Globus pallidus (tissue), 1 donor: ENCODE measurements at regions not wholly inside any gene's neighbourhood (a gene's known extent, or its start where the extent isn't known, plus 50 kb on each side); places are given as distances from the start of the nearest gene placed in this dataset.
"Not testable (repeated sequence)": the region's sequence is repeated elsewhere in the genome, so short reads cannot be mapped to it uniquely, and the experiment has no call there.

ENCODE experiments used
- DNase-seq: peaks from one replicate; pipeline ENCODE4 v3.0.0-alpha.2; 2015; ENCODE audit warnings: low spot score

- no peak for DNase-seq
Measured at GRCh38 chr5:101751105-101751504, 545.0 kb downstream of the SLCO4C1 start.

- DNase-seq: not testable (repeated sequence)
Measured at GRCh38 chr5:101743000-101743399, 553.1 kb downstream of the SLCO4C1 start.

DNA sequence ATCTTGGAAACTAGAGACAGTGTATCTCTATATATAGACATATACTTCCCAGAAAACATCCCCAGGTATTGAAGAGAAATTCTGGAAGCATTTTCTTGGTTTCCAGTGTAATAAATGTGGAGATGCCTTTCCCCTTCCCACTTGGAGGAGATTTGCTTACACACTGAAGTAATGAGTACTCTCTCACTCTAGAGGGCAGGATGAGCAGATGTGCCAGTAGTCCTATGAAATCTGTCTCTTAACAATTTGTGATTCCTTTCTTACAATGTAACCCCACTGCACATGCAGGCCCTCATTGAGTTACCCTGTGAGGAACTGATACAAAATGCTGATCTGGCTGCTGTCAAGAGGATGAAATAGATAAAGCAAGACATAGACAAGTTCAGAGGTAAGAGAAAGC lies 567.2 kb downstream of the SLCO4C1 start:
- no peak for DNase-seq

GRCh38 chr5:101721543-101721942 lies 574.5 kb downstream of the SLCO4C1 start:
- no peak for DNase-seq

DNA sequence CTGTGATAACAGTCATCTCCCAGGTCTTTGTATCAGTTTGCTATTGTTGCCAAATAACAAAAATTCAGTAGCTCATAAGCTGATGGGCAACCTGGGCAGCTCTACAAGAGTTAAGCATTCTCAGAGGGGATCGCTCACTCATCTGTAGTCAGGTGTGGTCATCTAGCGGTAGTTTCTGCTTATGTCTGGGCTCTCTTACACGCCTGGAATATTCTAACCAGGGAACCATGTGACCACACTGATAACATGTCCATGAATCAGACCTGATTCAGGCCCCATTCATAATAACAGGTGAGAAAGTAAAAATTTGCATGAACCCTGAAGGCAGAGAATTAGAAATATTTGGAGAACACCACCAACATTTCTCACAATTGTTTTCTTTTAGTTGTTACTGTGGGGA lies 576.1 kb downstream of the SLCO4C1 start:
- no peak for DNase-seq

DNA sequence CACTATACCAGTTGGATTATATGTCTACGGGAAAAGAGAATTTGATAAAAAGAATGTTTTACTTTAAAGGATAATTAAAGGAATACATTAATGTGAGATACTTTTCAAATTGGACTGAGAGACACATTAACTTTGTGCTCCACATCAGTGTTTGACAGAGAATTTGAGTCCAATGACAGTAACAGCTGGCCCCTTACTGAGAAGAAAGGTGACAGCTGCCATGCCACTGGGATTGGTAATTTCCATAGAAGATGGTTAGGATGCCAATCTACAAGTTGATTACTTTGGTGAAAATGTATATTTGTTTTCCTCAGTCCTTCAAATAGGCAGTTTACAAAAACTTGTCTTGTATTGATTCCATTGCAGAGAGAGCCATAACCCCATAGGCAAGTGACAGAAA lies 578.4 kb downstream of the SLCO4C1 start:
- DNase-seq: no peak

DNA sequence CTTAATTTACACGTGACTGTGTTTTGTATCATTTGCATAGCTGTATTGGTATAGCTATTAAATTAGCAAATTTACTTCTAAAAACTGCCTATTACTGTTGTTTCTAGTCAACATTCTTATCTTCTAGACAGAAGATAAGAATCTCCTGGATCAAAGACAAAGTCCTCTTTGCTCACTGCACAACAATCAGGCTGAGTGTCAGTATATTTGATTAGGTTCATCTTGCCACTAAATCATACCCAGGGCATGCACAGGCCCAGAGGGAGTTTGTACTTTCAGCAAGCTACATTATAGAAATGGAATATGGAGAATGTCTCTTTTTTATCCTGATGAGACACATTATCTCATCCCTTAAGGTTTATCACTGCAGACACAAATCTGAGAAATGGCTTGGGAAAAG lies 579.1 kb downstream of the SLCO4C1 start:
- no peak for DNase-seq

GRCh38 chr5:101715790-101716189 lies 580.3 kb downstream of the SLCO4C1 start:
- DNase-seq: not testable (repeated sequence)

GRCh38 chr5:101689306-101689705 lies 606.8 kb downstream of the SLCO4C1 start:
- DNase-seq: no peak

DNA sequence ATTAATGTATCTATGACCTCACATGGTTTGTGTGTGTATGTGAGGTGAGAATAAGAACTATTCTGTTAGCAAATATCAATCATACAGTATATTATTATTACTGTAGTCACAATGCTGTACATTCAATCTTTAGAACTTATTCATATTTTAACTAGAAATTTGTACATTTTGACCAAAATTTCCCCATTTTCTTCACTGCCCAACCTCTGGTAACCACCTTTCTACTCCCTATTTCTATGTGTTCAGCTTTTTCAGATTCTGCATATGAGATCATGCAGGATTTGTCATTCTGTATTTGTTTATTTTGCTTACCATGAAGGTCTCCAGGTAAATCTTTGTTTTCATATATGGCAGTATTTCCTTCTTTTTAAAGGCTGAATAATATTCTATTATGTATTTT lies 607.9 kb downstream of the SLCO4C1 start:
- no peak for DNase-seq

GRCh38 chr5:101687349-101687985 lies 608.6 kb downstream of the SLCO4C1 start:
- no peak for DNase-seq

DNA sequence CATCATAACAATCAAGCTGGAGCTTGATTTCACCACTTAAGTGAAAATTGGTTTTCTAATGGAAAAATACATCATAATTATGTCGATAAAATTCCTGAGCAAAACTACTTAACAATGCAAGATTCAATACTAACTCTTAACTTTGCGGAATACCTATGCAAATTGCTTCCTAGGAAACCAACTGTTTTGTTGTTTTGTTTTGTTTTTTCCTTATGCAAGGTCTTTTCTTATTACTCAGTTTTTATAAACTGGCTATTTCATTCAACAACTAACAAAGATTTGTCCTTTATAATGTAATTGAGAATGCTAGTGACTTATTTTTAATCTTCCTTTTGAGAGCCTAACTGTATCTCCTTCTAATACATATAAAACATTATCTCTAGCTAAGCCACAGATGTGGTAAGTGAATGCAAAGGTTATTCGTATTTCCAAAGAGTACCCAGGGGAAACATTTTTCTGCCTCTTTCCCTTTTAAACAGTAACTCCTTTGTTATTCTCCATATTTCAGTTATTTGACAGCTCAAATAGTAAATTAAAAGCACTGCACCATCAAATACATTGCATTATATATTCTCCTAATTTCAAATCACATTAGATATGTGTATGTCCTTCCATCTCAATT lies 609.4 kb downstream of the SLCO4C1 start:
- no peak for DNase-seq

- DNase-seq: no peak
Measured at GRCh38 chr5:101679816-101680215, 616.3 kb downstream of the SLCO4C1 start.

GRCh38 chr5:101678481-101679193 lies 617.4 kb downstream of the SLCO4C1 start:
- peak; percentile 41 for DNase-seq

DNA sequence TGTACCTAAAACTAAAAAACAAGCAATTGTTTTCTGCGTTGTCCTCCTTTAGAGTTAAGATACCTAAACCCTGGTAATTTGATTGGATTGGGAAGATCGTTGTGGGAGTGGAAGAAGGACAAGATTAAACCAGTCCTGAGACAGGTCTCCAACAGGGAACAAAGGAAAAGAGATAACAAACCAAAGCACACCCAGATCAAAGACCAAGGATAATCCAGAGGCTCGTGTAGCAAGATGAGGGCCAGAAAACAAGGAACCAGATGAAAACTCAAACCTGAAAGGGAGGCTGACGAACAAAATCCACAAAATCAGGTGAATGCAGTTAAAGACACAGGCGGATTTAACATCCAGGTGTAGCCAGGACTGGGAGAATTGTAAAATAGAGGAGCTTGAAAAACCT lies 618.1 kb downstream of the SLCO4C1 start:
- DNase-seq: no peak

GRCh38 chr5:101676646-101677045 lies 619.4 kb downstream of the SLCO4C1 start:
- no peak for DNase-seq

DNA sequence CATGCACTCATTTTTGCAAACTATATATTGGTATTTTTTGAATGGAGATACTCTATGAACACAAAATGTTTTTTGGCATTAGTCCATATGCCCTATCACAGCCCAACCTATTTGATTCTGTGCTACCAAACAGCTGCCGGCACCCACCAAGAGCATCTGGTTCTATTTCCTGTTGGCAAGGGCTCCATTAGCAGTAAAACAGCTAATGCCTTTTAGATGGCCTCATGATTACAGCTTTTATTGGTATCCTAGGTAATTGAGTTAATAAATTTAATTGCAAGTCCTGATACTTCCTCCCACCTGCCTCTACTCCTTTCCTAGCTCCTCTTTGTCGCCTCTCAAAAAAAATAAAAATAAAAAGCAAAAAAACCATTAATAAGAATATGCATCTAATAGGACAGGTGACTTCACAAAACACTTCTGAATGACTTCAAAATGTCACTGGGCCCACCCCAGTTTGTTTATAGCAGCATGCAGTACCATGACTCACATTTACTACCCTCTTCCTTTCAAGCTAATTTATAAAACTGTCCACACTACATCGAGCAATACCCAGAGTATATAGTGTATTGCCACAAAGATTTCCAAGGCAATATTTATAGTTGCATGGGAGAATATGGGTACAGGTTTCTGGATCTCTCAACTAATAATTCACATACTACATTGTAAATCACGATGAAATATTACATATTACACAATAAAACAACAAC lies 620.4 kb downstream of the SLCO4C1 start:
- DNase-seq: no peak

- no peak for DNase-seq
Measured at GRCh38 chr5:101673120-101673519, 623.0 kb downstream of the SLCO4C1 start.

GRCh38 chr5:101664071-101664791 lies 631.9 kb downstream of the SLCO4C1 start:
- no peak for DNase-seq

GRCh38 chr5:101663543-101663942 lies 632.5 kb downstream of the SLCO4C1 start:
- no peak for DNase-seq

DNA sequence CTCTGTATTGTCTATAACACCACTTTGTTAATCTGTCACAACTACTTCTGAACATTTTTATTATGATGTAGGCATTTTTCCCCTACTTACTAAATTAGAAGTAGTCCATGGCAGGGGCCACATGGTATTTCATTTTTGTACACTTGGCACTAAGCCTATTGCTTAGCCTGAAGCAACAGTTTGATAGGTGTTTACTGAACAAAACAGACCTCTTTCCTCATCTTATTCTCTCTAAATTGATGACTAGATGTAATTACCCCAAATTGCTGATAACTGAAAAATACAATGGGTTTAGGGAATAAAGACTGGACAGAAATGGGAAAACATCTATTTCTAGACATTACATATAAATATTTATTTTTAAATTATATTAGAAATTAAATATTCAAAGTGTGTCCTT lies 633.8 kb downstream of the SLCO4C1 start:
- DNase-seq: no peak

- DNase-seq: no peak
Measured at GRCh38 chr5:101658433-101658832, 637.7 kb downstream of the SLCO4C1 start.
